WTC11 (cell line): ENCODE measurements at regions not wholly inside any gene's neighbourhood (a gene's known extent, or its start where the extent isn't known, plus 50 kb on each side); places are given as distances from the start of the nearest gene placed in this dataset.

Source experiments
- ATAC-seq: fragments of 200-7000 bp; cut with Tn5 transposase; 2 replicates; pipeline ENCODE4 v1.10.0; 2021; ENCODE audit warnings: mild to moderate bottlenecking, moderate library complexity
- CTCF ChIA-PET: fragments of 300-600 bp; sonication (Branson Sonifier 250); formaldehyde crosslinking; loops from one replicate; lab custom pipeline; 2021; ENCODE audit warnings: antibody characterized with exemption; lab: Charles Lee
- POLR2A ChIA-PET: fragments of 350-600 bp; sonication (Branson Sonifier 250); formaldehyde crosslinking; loops from one replicate; lab custom pipeline; 2021; ENCODE audit warnings: antibody characterized with exemption; lab: Charles Lee
- DNase-seq: peaks from one replicate; pipeline ENCODE4 v3.0.0; 2021; ENCODE audit warnings: low spot score
- H3K27ac Mint-ChIP-seq: 2 replicates; pipeline ENCODE4 v1.8.0; 2021; ENCODE audit warnings: mixed read lengths
- H3K27me3 Mint-ChIP-seq: 2 replicates; pipeline ENCODE4 v1.8.0; 2021; ENCODE audit warnings: low read depth, mild to moderate bottlenecking, moderate library complexity, mixed read lengths
- H3K36me3 Mint-ChIP-seq: 2 replicates; pipeline ENCODE4 v1.8.0; 2021; ENCODE audit warnings: mixed read lengths
- H3K4me1 Mint-ChIP-seq: 2 replicates; pipeline ENCODE4 v1.8.0; 2022; ENCODE audit warnings: mixed read lengths
- H3K4me3 Mint-ChIP-seq: 2 replicates; pipeline ENCODE4 v1.8.0; 2021; ENCODE audit warnings: mild to moderate bottlenecking, moderate library complexity, mixed read lengths
- H3K9me3 Mint-ChIP-seq: 2 replicates; pipeline ENCODE4 v1.8.0; 2021; ENCODE audit warnings: mixed read lengths
- CREM ChIP-seq: sonication (generic); formaldehyde crosslinking; IDR thresholded peaks from 2 replicates; pipeline ENCODE4 v1.8.1; 2022; ENCODE audit warnings: mild to moderate bottlenecking, missing genetic modification reagents, moderate library complexity
- ESRRA ChIP-seq: sonication (generic); formaldehyde crosslinking; IDR thresholded peaks from 2 replicates; pipeline ENCODE4 v1.8.1; 2022; ENCODE audit warnings: mild to moderate bottlenecking, missing genetic modification reagents, borderline replicate concordance
- ETV6 ChIP-seq: sonication (generic); formaldehyde crosslinking; IDR thresholded peaks from 2 replicates; pipeline ENCODE4 v1.8.1; 2022; ENCODE audit warnings: mild to moderate bottlenecking, missing genetic modification reagents
- GRHL2 ChIP-seq: fragments of 250-450 bp; sonication (Bioruptor Pico); IDR thresholded peaks from 2 replicates; pipeline ENCODE4 v1.8.0; 2022; ENCODE audit warnings: mild to moderate bottlenecking, moderate library complexity; ENCODE audit not compliant: insufficient replicate concordance, severe bottlenecking
- JUN ChIP-seq: sonication (generic); formaldehyde crosslinking; IDR thresholded peaks from 2 replicates; pipeline ENCODE4 v1.8.0; 2023; ENCODE audit warnings: mild to moderate bottlenecking, missing genetic modification reagents
- KAT7 ChIP-seq: sonication (generic); formaldehyde crosslinking; IDR thresholded peaks from 2 replicates; pipeline ENCODE4 v1.8.1; 2023; ENCODE audit warnings: missing genetic modification reagents, mild to moderate bottlenecking, borderline replicate concordance
- NR1H2 ChIP-seq: sonication (generic); formaldehyde crosslinking; IDR thresholded peaks from 2 replicates; pipeline ENCODE4 v1.9.0; 2021; ENCODE audit warnings: mild to moderate bottlenecking, moderate library complexity, missing genetic modification reagents
- OVOL2 ChIP-seq: fragments of 250-450 bp; sonication (Bioruptor Pico); IDR thresholded peaks from 2 replicates; pipeline ENCODE4 v1.9.0; 2021; ENCODE audit warnings: mild to moderate bottlenecking, borderline replicate concordance
- RORB ChIP-seq: fragments of 250-450 bp; sonication (Bioruptor Pico); IDR thresholded peaks from 2 replicates; pipeline ENCODE4 v1.9.0; 2021; ENCODE audit warnings: mild to moderate bottlenecking
- SMAD4 ChIP-seq: sonication (generic); formaldehyde crosslinking; IDR thresholded peaks from 2 replicates; pipeline ENCODE4 v1.8.0; 2022; ENCODE audit warnings: mild to moderate bottlenecking, missing genetic modification reagents
- TEAD4 ChIP-seq: sonication (generic); formaldehyde crosslinking; IDR thresholded peaks from 2 replicates; pipeline ENCODE4 v1.8.0; 2022; ENCODE audit warnings: mild to moderate bottlenecking, missing genetic modification reagents
- ZNF121 ChIP-seq: sonication (generic); formaldehyde crosslinking; IDR thresholded peaks from 2 replicates; pipeline ENCODE4 v1.8.0; 2023; ENCODE audit warnings: missing genetic modification reagents
- ZNF138 ChIP-seq: sonication (generic); formaldehyde crosslinking; conservative IDR thresholded peaks from 2 replicates; pipeline ENCODE4 v1.8.1; 2022; ENCODE audit warnings: mild to moderate bottlenecking, moderate library complexity, missing genetic modification reagents
- ZNF232 ChIP-seq: sonication (generic); formaldehyde crosslinking; IDR thresholded peaks from 2 replicates; pipeline ENCODE4 v1.8.0; 2022; ENCODE audit warnings: mild to moderate bottlenecking, missing genetic modification reagents
- ZNF396 ChIP-seq: fragments of 250-450 bp; sonication (Bioruptor Pico); IDR thresholded peaks from 2 replicates; pipeline ENCODE4 v1.8.0; 2021; ENCODE audit warnings: mild to moderate bottlenecking, moderate library complexity, borderline replicate concordance
- ZNF416 ChIP-seq: fragments of 250-450 bp; sonication (Bioruptor Pico); IDR thresholded peaks from 2 replicates; pipeline ENCODE4 v1.9.0; 2021; ENCODE audit warnings: mild to moderate bottlenecking, inconsistent platforms
- TF ChIP-seq, protein P1 (sequence below): fragments of 250-450 bp; sonication (Bioruptor Pico); IDR thresholded peaks from 2 replicates; pipeline ENCODE4 v2.1.2; 2022; ENCODE audit warnings: mild to moderate bottlenecking, moderate library complexity
- TF ChIP-seq, protein P2 (sequence below): fragments of 250-450 bp; sonication (Bioruptor Pico); conservative IDR thresholded peaks from 2 replicates; pipeline ENCODE4 v1.9.0; 2021; ENCODE audit warnings: mild to moderate bottlenecking
- TF ChIP-seq, protein P3 (sequence below): sonication (generic); formaldehyde crosslinking; IDR thresholded peaks from 2 replicates; pipeline ENCODE4 v1.8.1; 2023; ENCODE audit warnings: mild to moderate bottlenecking, missing genetic modification reagents, borderline replicate concordance

DNA sequence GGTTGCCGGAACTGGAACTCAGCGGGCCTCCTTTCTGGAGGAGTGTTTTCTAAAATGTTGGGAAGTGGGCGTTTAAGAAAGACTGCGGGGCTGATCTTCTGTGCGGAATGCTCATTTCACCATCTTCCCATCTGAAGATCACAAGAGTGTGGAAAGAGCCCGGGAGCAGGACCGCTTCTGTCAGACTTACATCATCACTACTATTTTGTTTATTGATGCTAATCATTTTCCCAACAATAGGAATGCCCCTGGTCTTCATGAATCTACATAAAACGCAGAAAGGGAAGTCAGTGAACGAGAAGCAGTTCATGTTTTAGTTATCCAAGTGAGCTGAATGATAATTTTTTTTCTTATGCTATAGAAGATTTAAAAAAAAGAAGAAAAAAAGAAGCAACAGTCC, 447.8 kb upstream of the MKI67 start (continued):
- TF ChIP-seq SMAD4 (CRISPR knock-in tag) (no peak), NR1H2 (CRISPR knock-in tag) (no peak), ZNF138 (CRISPR knock-in tag) (no peak), RORB (CRISPR knock-in tag) (no peak)
- TF ChIP-seq, all 79 proteins: peak for 0

DNA sequence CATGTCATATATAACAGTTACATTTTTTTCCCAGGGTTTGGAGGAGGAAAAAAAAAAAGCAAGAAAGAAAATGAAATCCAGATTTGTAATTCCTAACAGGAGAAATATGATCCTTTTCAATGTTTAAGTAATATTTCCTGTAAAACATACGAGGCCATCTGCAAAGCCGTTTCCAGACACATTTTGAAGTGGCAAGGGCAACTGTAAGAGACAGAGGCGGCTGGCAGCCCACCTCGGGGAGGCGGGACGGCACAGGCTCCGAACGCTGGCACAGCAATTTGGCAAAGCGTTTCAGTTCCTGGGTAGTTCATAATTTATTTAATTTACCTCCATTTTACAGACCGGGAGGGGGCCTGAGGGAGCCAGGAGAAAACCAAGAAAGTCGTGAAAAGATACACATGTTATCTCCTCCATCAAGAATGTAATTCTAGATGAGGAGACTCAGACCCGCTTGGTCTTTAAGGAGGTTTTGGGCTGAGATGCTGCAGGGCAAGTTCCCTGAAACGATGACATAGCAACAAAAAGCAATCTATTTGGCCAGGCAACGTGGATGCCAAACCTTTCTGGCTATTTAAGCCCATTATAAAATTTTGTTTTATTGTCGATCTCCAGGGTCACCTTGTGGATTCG, 448.5 kb upstream of the MKI67 start:
- no peak for DNase-seq
- peaks cover 27% of the 10 kb centered on the region for H3K27me3 Mint-ChIP-seq
- ChIA-PET POLR2A (no interaction called here), CTCF (no interaction called here)
- peaks cover 12% of the 10 kb centered on the region for H3K36me3 Mint-ChIP-seq
- H3K27ac Mint-ChIP-seq: no peak overlapping the region
- H3K4me1 Mint-ChIP-seq: peaks cover 68% of the 10 kb centered on the region
- no peak for TF ChIP-seq ETV6 (CRISPR knock-in tag)
- TF ChIP-seq TEAD4 (CRISPR knock-in tag): no peak
- TF ChIP-seq, protein P1, sequence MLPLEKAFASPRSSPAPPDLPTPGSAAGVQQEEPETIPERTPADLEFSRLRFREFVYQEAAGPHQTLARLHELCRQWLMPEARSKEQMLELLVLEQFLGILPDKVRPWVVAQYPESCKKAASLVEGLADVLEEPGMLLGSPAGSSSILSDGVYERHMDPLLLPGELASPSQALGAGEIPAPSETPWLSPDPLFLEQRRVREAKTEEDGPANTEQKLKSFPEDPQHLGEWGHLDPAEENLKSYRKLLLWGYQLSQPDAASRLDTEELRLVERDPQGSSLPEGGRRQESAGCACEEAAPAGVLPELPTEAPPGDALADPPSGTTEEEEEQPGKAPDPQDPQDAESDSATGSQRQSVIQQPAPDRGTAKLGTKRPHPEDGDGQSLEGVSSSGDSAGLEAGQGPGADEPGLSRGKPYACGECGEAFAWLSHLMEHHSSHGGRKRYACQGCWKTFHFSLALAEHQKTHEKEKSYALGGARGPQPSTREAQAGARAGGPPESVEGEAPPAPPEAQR (CRISPR knock-in tag): no peak
- no peak for TF ChIP-seq JUN (CRISPR knock-in tag)
- TF ChIP-seq KAT7 (CRISPR knock-in tag): no peak
- H3K9me3 Mint-ChIP-seq: peaks cover 6% of the 10 kb centered on the region; the same call in 1 of the 2 replicates
- no peak for ATAC-seq
- no peak overlapping the region for H3K4me3 Mint-ChIP-seq

DNA sequence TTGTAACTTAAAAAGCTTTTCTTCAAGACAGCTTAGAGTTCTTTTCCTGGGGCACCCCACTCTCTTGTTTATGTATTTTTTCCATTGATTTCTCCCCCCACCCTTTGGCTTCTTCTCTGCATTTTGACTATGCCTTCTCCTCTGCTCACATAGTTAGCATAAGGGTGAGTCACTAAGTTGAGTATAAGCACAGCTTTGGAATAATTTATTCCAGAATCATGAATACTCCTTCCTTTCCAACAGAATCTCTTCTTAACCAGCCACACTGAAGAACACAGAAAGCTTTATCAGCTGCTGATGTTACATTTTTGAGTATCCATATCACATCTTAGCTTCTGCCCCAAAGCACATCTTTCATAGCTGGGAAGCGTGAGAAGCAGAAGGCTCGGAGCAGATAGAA, 449.5 kb upstream of the MKI67 start:
- Mint-ChIP-seq H3K27me3 (peaks cover 27% of the 10 kb centered on the region), H3K27ac (no peak overlapping the region; the same call in 1 of the 2 replicates), H3K36me3 (peaks cover 12% of the 10 kb centered on the region), H3K9me3 (peaks cover 6% of the 10 kb centered on the region; the same call in 1 of the 2 replicates), H3K4me1 (peaks cover 76% of the 10 kb centered on the region), H3K4me3 (no peak overlapping the region)
- ChIA-PET CTCF (interaction anchor here (1.6 kb wide), 1 partner anchor 56 kb away, joined by 6 read pairs; no protein-coding TSS in a partner anchor), POLR2A (interaction anchor here (0.6 kb wide), 1 partner anchor 26 kb away, joined by 6 read pairs; no protein-coding TSS in a partner anchor)
- no peak for DNase-seq
- ATAC-seq: no peak
- TF ChIP-seq ZNF416 (CRISPR knock-in tag) (no peak), CREM (no peak), ZNF232 (no peak), ZNF396 (CRISPR knock-in tag) (no peak), JUN (CRISPR knock-in tag) (no peak), GRHL2 (no peak), KAT7 (CRISPR knock-in tag) (no peak), ZNF121 (CRISPR knock-in tag) (no peak), ESRRA (CRISPR knock-in tag) (no peak), OVOL2 (CRISPR knock-in tag) (no peak)
- TF ChIP-seq, protein P2, sequence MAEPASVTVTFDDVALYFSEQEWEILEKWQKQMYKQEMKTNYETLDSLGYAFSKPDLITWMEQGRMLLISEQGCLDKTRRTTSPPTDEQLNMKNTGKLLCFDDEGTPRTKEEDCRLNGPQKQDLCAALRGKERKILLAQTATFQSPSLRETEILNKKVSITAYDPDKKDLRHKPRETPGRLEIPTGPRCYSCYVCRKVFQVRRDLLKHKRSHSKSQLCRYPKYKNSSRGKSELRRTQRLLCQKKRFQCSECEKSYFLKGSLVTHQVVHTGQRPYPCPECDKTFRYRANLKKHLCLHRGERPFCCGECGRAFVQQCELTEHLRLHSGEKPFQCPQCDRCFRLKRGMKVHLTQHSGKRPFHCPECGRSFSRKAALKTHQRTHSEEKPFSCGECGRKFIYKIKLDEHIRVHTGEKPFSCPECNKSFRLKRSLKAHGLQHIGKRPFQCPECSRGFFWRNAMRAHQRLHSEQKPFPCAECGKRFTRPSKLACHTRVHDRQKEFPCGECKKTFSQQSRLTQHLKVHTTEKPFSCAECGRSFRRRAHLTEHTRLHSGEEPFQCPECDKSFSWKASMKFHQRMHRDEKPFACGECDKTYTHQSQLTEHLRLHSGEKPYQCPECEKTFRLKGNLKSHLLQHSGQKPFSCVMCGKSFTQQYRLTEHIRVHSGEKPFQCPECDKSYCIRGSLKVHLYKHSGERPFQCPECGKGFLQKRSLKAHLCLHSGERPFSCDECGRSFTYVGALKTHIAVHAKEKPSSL: no peak
- TF ChIP-seq, protein P3, sequence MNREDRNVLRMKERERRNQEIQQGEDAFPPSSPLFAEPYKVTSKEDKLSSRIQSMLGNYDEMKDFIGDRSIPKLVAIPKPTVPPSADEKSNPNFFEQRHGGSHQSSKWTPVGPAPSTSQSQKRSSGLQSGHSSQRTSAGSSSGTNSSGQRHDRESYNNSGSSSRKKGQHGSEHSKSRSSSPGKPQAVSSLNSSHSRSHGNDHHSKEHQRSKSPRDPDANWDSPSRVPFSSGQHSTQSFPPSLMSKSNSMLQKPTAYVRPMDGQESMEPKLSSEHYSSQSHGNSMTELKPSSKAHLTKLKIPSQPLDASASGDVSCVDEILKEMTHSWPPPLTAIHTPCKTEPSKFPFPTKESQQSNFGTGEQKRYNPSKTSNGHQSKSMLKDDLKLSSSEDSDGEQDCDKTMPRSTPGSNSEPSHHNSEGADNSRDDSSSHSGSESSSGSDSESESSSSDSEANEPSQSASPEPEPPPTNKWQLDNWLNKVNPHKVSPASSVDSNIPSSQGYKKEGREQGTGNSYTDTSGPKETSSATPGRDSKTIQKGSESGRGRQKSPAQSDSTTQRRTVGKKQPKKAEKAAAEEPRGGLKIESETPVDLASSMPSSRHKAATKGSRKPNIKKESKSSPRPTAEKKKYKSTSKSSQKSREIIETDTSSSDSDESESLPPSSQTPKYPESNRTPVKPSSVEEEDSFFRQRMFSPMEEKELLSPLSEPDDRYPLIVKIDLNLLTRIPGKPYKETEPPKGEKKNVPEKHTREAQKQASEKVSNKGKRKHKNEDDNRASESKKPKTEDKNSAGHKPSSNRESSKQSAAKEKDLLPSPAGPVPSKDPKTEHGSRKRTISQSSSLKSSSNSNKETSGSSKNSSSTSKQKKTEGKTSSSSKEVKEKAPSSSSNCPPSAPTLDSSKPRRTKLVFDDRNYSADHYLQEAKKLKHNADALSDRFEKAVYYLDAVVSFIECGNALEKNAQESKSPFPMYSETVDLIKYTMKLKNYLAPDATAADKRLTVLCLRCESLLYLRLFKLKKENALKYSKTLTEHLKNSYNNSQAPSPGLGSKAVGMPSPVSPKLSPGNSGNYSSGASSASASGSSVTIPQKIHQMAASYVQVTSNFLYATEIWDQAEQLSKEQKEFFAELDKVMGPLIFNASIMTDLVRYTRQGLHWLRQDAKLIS (CRISPR knock-in tag): no peak
